Keratinocyte (primary cell): ENCODE measurements at regions not wholly inside any gene's neighbourhood (a gene's known extent, or its start where the extent isn't known, plus 50 kb on each side); places are given as distances from the start of the nearest gene placed in this dataset.

ENCODE experiments used
- EZH2 ChIP-seq: IDR thresholded peaks from one replicate; pipeline ENCODE4 v1.6.1; 2012; ENCODE audit warnings: inconsistent platforms, mild to moderate bottlenecking, low read length, moderate library complexity
- TF ChIP-seq, protein P1 (sequence below), 3 experiments: IDR thresholded peaks in 1 of 3; conservative IDR thresholded peaks in 1 of 3; optimal IDR thresholded peaks in 1 of 3; 2 replicates in 2 of 3; 3 replicates in 1 of 3; pipeline versions ENCODE3 to v1.5.1; 2011; ENCODE audit warnings: low read length in 3 of 3, mild to moderate bottlenecking in 3 of 3, moderate library complexity in 2 of 3, control low read depth in 1 of 3, inconsistent platforms in 1 of 3; ENCODE audit not compliant: insufficient read depth in 2 of 3; ENCODE audit errors: extremely low read depth in 1 of 3

DNA sequence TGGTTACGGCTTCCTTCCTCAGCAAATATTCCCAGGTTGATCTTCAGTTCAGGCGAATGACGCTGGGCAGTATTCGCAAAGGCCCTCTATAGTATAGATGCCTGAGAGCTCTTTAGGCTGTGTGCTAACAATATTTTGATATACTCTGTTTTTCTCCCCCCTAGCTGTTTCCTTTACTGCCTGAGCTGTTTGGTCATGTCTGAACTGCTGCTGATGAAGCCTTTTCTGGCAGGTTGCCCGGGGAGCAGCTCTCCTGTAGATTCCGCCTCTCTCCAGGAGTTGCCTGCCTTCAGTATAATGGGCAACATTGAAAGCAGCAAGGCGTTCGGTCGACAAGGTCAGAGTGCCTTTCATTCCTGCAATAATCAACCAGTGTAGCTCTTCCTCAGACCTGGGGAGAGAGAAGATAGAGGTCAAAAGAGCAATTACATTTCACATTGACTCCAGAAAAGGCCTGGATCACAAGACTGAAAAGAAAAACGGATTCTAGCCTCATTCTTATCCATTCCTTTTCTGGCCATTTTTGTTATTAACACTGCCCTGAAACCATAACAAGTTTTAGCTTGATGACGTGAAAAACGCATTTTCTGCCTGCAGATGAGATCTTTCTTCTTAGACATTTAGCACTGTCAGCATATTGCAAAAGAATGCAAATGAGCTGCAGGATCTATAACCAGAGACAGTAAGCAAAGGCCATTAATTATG is 60.1 kb upstream of the ZNF608 start:
- TF ChIP-seq, protein P1, sequence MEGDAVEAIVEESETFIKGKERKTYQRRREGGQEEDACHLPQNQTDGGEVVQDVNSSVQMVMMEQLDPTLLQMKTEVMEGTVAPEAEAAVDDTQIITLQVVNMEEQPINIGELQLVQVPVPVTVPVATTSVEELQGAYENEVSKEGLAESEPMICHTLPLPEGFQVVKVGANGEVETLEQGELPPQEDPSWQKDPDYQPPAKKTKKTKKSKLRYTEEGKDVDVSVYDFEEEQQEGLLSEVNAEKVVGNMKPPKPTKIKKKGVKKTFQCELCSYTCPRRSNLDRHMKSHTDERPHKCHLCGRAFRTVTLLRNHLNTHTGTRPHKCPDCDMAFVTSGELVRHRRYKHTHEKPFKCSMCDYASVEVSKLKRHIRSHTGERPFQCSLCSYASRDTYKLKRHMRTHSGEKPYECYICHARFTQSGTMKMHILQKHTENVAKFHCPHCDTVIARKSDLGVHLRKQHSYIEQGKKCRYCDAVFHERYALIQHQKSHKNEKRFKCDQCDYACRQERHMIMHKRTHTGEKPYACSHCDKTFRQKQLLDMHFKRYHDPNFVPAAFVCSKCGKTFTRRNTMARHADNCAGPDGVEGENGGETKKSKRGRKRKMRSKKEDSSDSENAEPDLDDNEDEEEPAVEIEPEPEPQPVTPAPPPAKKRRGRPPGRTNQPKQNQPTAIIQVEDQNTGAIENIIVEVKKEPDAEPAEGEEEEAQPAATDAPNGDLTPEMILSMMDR (optimal IDR thresholded peaks at IDR 0.05 in 1 of 3, IDR thresholded peaks at IDR 0.05 in 1 of 3, conservative IDR thresholded peaks at IDR 0.05 in 1 of 3; ENCODE audit: extremely low read depth in 1 of 3, insufficient read depth in 2 of 3, low read length in 3 of 3) = no peak
- no peak for TF ChIP-seq EZH2
